ENCODE measurements at regions not wholly inside any gene's neighbourhood (a gene's known extent, or its start where the extent isn't known, plus 50 kb on each side); places are given as distances from the start of the nearest gene placed in this dataset.
A peak's percentile ranks its signal among the peaks of the same experiment; 100 is the strongest.

- no peak overlapping the region for H3K27ac ChIP-seq (ENCODE audit: low read depth in 1 of 2, low read length in 1 of 2)
- H3K27me3 ChIP-seq (ENCODE audit: control insufficient read depth in 2 of 2, insufficient read depth in 1 of 2, low read length in 1 of 2) = peaks cover 45 to 56% of the 10 kb centered on the region in 2 donors
- no peaks in the 10 kb centered on the region for H3K9me3 ChIP-seq (ENCODE audit: control insufficient read depth in 2 of 2, insufficient read depth in 1 of 2, low read length in 1 of 2)
- H3K4me3 ChIP-seq (ENCODE audit: low read length in 2 of 2) = no peak overlapping the region
- no peak for DNase-seq (ENCODE audit: low read depth in 6 of 9, low spot score in 9 of 9)
- WGBS = 88% methylated on average over 1 of the region's 1 CpG
- peaks cover 7 to 13% of the 10 kb centered on the region in 2 donors for H3K4me1 ChIP-seq (ENCODE audit: control insufficient read depth in 2 of 2, insufficient read depth in 2 of 2, low read length in 2 of 2)
- no peaks in the 10 kb centered on the region for H3K36me3 ChIP-seq (ENCODE audit: control insufficient read depth in 2 of 2, insufficient read depth in 2 of 2, low read length in 1 of 2)
Observed at GRCh38 chr3:159761369-159761768, 227.3 kb upstream of the IL12A start.

GRCh38 chr3:159761848-159762635, 226.6 kb upstream of the IL12A start:
- no peak for DNase-seq (ENCODE audit: low read depth in 6 of 9, low spot score in 9 of 9)
- Histone ChIP-seq H3K36me3 (ENCODE audit: control insufficient read depth in 2 of 2, insufficient read depth in 2 of 2, low read length in 1 of 2) (no peaks in the 10 kb centered on the region), H3K4me3 (ENCODE audit: low read length in 2 of 2) (no peak overlapping the region), H3K4me1 (ENCODE audit: control insufficient read depth in 2 of 2, insufficient read depth in 2 of 2, low read length in 2 of 2) (peaks cover 7 to 13% of the 10 kb centered on the region in 2 donors), H3K9me3 (ENCODE audit: control insufficient read depth in 2 of 2, insufficient read depth in 1 of 2, low read length in 1 of 2) (no peaks in the 10 kb centered on the region), H3K27ac (ENCODE audit: low read depth in 1 of 2, low read length in 1 of 2) (peak overlapping the region in 1 of 2 donors; percentile 18), H3K27me3 (ENCODE audit: control insufficient read depth in 2 of 2, insufficient read depth in 1 of 2, low read length in 1 of 2) (peaks cover 49 to 62% of the 10 kb centered on the region in 2 donors)
- WGBS = 92% methylated on average over 7 of the region's 7 CpGs

- Histone ChIP-seq H3K4me3 (ENCODE audit: low read length in 2 of 2) (peak overlapping the region; percentile 42 to 64), H3K9me3 (ENCODE audit: control insufficient read depth in 2 of 2, insufficient read depth in 1 of 2, low read length in 1 of 2) (no peaks in the 10 kb centered on the region), H3K4me1 (ENCODE audit: control insufficient read depth in 2 of 2, insufficient read depth in 2 of 2, low read length in 2 of 2) (peaks cover 7 to 13% of the 10 kb centered on the region in 2 donors), H3K36me3 (ENCODE audit: control insufficient read depth in 2 of 2, insufficient read depth in 2 of 2, low read length in 1 of 2) (no peaks in the 10 kb centered on the region), H3K27ac (ENCODE audit: low read depth in 1 of 2, low read length in 1 of 2) (peak overlapping the region; percentile 32 to 53), H3K27me3 (ENCODE audit: control insufficient read depth in 2 of 2, insufficient read depth in 1 of 2, low read length in 1 of 2) (peaks cover 49 to 64% of the 10 kb centered on the region in 2 donors)
- under 1% methylated on average over 40 of the region's 40 CpGs for WGBS
- peak in 2 of 9 donors; percentile 17 to 35 for DNase-seq (ENCODE audit: low read depth in 6 of 9, low spot score in 9 of 9)
Observed at GRCh38 chr3:159763011-159763601, 225.5 kb upstream of the IL12A start.

- WGBS = under 1% methylated on average over 80 of the region's 80 CpGs
- Histone ChIP-seq H3K4me3 (ENCODE audit: low read length in 2 of 2) (peak overlapping the region; percentile 42 to 64), H3K9me3 (ENCODE audit: control insufficient read depth in 2 of 2, insufficient read depth in 1 of 2, low read length in 1 of 2) (no peaks in the 10 kb centered on the region), H3K36me3 (ENCODE audit: control insufficient read depth in 2 of 2, insufficient read depth in 2 of 2, low read length in 1 of 2) (no peaks in the 10 kb centered on the region), H3K27ac (ENCODE audit: low read depth in 1 of 2, low read length in 1 of 2) (peak overlapping the region; percentile 43 to 58), H3K4me1 (ENCODE audit: control insufficient read depth in 2 of 2, insufficient read depth in 2 of 2, low read length in 2 of 2) (peaks cover 7 to 13% of the 10 kb centered on the region in 2 donors), H3K27me3 (ENCODE audit: control insufficient read depth in 2 of 2, insufficient read depth in 1 of 2, low read length in 1 of 2) (peaks cover 49 to 64% of the 10 kb centered on the region in 2 donors)
- DNase-seq (ENCODE audit: low read depth in 6 of 9, low spot score in 9 of 9) = peak in 4 of 9 donors; percentile 21 to 60 (median 24)
Observed at GRCh38 chr3:159763602-159764489, 224.8 kb upstream of the IL12A start.

GRCh38 chr3:159764490-159765029, 224.1 kb upstream of the IL12A start:
- Histone ChIP-seq H3K9me3 (ENCODE audit: control insufficient read depth in 2 of 2, insufficient read depth in 1 of 2, low read length in 1 of 2) (no peaks in the 10 kb centered on the region), H3K4me1 (ENCODE audit: control insufficient read depth in 2 of 2, insufficient read depth in 2 of 2, low read length in 2 of 2) (peaks cover 7 to 13% of the 10 kb centered on the region in 2 donors), H3K36me3 (ENCODE audit: control insufficient read depth in 2 of 2, insufficient read depth in 2 of 2, low read length in 1 of 2) (no peaks in the 10 kb centered on the region), H3K4me3 (ENCODE audit: low read length in 2 of 2) (peak overlapping the region; percentile 42 to 64), H3K27me3 (ENCODE audit: control insufficient read depth in 2 of 2, insufficient read depth in 1 of 2, low read length in 1 of 2) (peaks cover 49 to 64% of the 10 kb centered on the region in 2 donors), H3K27ac (ENCODE audit: low read depth in 1 of 2, low read length in 1 of 2) (peak overlapping the region in 1 of 2 donors; percentile 58)
- peak in 1 of 9 donors; percentile 6 for DNase-seq (ENCODE audit: low read depth in 6 of 9, low spot score in 9 of 9)
- under 1% methylated on average over 51 of the region's 51 CpGs for WGBS

- Histone ChIP-seq H3K36me3 (ENCODE audit: control insufficient read depth in 2 of 2, insufficient read depth in 2 of 2, low read length in 1 of 2) (no peaks in the 10 kb centered on the region), H3K4me3 (ENCODE audit: low read length in 2 of 2) (peak overlapping the region in 1 of 2 donors; percentile 64), H3K27ac (ENCODE audit: low read depth in 1 of 2, low read length in 1 of 2) (peak overlapping the region in 1 of 2 donors; percentile 15), H3K27me3 (ENCODE audit: control insufficient read depth in 2 of 2, insufficient read depth in 1 of 2, low read length in 1 of 2) (peaks cover 49 to 64% of the 10 kb centered on the region in 2 donors), H3K4me1 (ENCODE audit: control insufficient read depth in 2 of 2, insufficient read depth in 2 of 2, low read length in 2 of 2) (peaks cover 7 to 13% of the 10 kb centered on the region in 2 donors), H3K9me3 (ENCODE audit: control insufficient read depth in 2 of 2, insufficient read depth in 1 of 2, low read length in 1 of 2) (no peaks in the 10 kb centered on the region)
- peak in 1 of 9 donors; percentile 7 for DNase-seq (ENCODE audit: low read depth in 6 of 9, low spot score in 9 of 9)
- 1% methylated on average over 47 of the region's 47 CpGs for WGBS
Observed at GRCh38 chr3:159765030-159765859, 223.4 kb upstream of the IL12A start.

- Histone ChIP-seq H3K27ac (ENCODE audit: low read depth in 1 of 2, low read length in 1 of 2) (no peak overlapping the region), H3K4me1 (ENCODE audit: control insufficient read depth in 2 of 2, insufficient read depth in 2 of 2, low read length in 2 of 2) (peaks cover 7 to 13% of the 10 kb centered on the region in 2 donors), H3K36me3 (ENCODE audit: control insufficient read depth in 2 of 2, insufficient read depth in 2 of 2, low read length in 1 of 2) (no peaks in the 10 kb centered on the region), H3K9me3 (ENCODE audit: control insufficient read depth in 2 of 2, insufficient read depth in 1 of 2, low read length in 1 of 2) (no peaks in the 10 kb centered on the region), H3K27me3 (ENCODE audit: control insufficient read depth in 2 of 2, insufficient read depth in 1 of 2, low read length in 1 of 2) (peaks cover 49 to 62% of the 10 kb centered on the region in 2 donors), H3K4me3 (ENCODE audit: low read length in 2 of 2) (no peak overlapping the region)
- 76% methylated on average over 5 of the region's 5 CpGs for WGBS
- DNase-seq (ENCODE audit: low read depth in 6 of 9, low spot score in 9 of 9) = peak in 1 of 9 donors; percentile 1
Observed at GRCh38 chr3:159765860-159766294, 222.8 kb upstream of the IL12A start.

Data from thymus (tissue), 11 donors.